CD4-positive, alpha-beta T cell treated with Interleukin-17A for 1 hour (primary cell): ENCODE measurements at regions not wholly inside any gene's neighbourhood (a gene's known extent, or its start where the extent isn't known, plus 50 kb on each side); places are given as distances from the start of the nearest gene placed in this dataset.

ENCODE experiments used
- DNase-seq: peaks from one replicate; pipeline ENCODE4 v3.0.0-alpha.2; 2020

- DNase-seq: no peak
Observed at GRCh38 chr2:126444512-126444911, 211.4 kb upstream of the GYPC start.

- DNase-seq: no peak
Observed at GRCh38 chr2:126446106-126446695, 209.8 kb upstream of the GYPC start.

GRCh38 chr2:126448611-126449010 lies 207.3 kb upstream of the GYPC start:
- no peak for DNase-seq

GRCh38 chr2:126449677-126450076 lies 206.3 kb upstream of the GYPC start:
- no peak for DNase-seq

GRCh38 chr2:126463892-126464674 lies 191.9 kb upstream of the GYPC start:
- DNase-seq: no peak

- DNase-seq: peak; percentile 3
Observed at GRCh38 chr2:126467367-126468054, 188.4 kb upstream of the GYPC start.

GRCh38 chr2:126475031-126475430 lies 180.9 kb upstream of the GYPC start:
- DNase-seq: no peak

GRCh38 chr2:126476691-126477090 lies 179.3 kb upstream of the GYPC start:
- no peak for DNase-seq

GRCh38 chr2:126480033-126480432 lies 175.9 kb upstream of the GYPC start:
- no peak for DNase-seq

- DNase-seq: no peak
Observed at GRCh38 chr2:126482582-126483464, 173.1 kb upstream of the GYPC start.

- DNase-seq: no peak
Observed at GRCh38 chr2:126494593-126494992, 161.4 kb upstream of the GYPC start.

GRCh38 chr2:126495189-126495588 lies 160.8 kb upstream of the GYPC start:
- DNase-seq: no peak

- no peak for DNase-seq
Observed at GRCh38 chr2:126496493-126496892, 159.5 kb upstream of the GYPC start.

GRCh38 chr2:126503476-126503875 lies 152.5 kb upstream of the GYPC start:
- no peak for DNase-seq

GRCh38 chr2:126504949-126505348 lies 151.0 kb upstream of the GYPC start:
- DNase-seq: no peak

- DNase-seq: no peak
Observed at GRCh38 chr2:126506786-126507185, 149.2 kb upstream of the GYPC start.

- no peak for DNase-seq
Observed at GRCh38 chr2:126507425-126507911, 148.5 kb upstream of the GYPC start.

- DNase-seq: no peak
Observed at GRCh38 chr2:126510356-126510755, 145.6 kb upstream of the GYPC start.

- DNase-seq: no peak
Observed at GRCh38 chr2:126510960-126511359, 145.0 kb upstream of the GYPC start.

- no peak for DNase-seq
Observed at GRCh38 chr2:126512026-126512425, 143.9 kb upstream of the GYPC start.

GRCh38 chr2:126513033-126513432 lies 142.9 kb upstream of the GYPC start:
- DNase-seq: no peak

GRCh38 chr2:126515471-126515870 lies 140.5 kb upstream of the GYPC start:
- DNase-seq: no peak

- no peak for DNase-seq
Observed at GRCh38 chr2:126518196-126518595, 137.8 kb upstream of the GYPC start.
